ENCODE measurements at regions not wholly inside any gene's neighbourhood (a gene's known extent, or its start where the extent isn't known, plus 50 kb on each side); places are given as distances from the start of the nearest gene placed in this dataset.
"Not testable (repeated sequence)": the region's sequence is repeated elsewhere in the genome, so short reads cannot be mapped to it uniquely, and the experiment has no call there.

DNA sequence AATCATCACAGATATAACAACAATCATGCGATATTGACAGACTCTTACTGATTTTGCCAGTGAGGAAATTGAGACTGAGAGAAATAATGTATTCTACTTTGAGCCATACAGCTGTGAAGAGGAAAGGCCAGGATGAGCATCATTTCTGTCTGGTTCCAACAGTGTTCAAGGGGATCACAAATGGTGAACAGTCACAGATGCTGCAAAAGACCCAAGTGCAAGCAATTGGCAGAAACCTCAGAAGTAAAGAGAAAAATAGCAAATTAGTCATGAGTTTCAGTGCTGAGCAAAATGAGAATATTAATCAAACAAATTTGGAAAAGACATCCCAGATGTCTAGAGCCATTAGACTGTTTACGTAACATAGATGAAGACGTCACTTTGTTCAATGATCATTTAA lies 114.1 kb downstream of the RAB38 start:
- DNase-seq (ENCODE audit: low read depth), result no peak

DNA sequence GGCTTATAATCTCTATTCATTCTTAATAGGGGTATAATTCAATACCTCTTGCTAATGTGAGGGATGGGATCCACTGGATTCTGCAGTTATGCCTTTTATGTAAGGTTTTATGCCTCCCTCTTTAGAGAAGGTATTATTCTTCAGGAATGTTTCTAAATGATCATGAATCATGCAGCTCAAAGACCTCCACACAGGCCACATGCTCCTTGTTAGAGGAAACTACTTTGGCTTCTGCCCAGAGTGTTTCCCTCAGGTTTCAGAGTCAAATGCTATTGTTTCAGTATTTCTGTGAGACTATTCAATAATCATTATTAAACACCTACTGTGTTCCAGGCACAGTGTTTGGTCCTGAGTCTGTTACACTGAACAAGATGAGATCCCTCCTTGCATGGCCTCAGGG lies 115.9 kb downstream of the RAB38 start:
- no peak for DNase-seq (ENCODE audit: low read depth)

- DNase-seq (ENCODE audit: low read depth), result no peak
Measured at GRCh38 chr11:88051396-88051795, 123.8 kb downstream of the RAB38 start.

GRCh38 chr11:88050247-88050646 lies 125.0 kb downstream of the RAB38 start:
- no peak for DNase-seq (ENCODE audit: low read depth)

DNA sequence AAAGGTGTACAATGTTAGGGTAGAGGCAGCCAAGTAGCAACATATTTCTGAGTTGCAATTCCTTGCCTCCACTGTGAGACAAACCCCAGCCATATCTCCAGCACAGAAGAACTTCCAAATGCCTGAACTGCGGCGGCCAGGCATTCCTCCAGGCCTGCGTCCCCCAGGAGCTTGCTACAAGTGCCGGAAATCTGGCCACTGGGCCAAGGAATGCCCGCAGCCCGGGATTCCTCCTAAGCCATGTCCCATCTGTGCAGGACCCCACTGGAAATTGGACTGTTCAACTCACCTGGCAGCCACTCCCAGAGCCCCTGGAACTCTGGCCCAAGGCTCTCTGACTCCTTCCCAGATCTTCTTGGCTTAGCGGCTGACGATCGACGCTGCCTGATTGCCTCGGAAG lies 130.0 kb downstream of the RAB38 start:
- not testable (repeated sequence) for DNase-seq (ENCODE audit: low read depth)

- not testable (repeated sequence) for DNase-seq (ENCODE audit: low read depth)
Measured at GRCh38 chr11:88044658-88045057, 130.6 kb downstream of the RAB38 start.

- no peak for DNase-seq (ENCODE audit: low read depth)
Measured at GRCh38 chr11:88043149-88043548, 132.1 kb downstream of the RAB38 start.

DNA sequence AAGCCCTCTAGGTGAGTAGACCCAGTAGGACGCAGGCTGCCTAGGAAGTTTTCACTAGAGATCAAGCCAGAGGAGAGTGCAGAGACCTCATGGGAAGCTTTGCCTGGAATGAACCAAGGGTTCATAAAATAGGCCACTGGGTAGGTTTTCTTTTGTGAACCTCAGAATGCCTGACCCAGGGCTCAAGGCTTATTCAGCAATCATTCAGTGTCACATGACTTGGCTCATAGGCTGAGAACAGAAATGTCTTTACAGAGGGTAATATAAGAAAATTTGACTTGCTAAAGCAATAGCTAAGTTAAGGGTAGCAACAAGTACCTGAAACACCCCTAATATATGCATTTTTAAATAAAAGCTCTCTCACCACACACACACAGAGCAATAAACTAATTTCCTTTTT lies 132.6 kb downstream of the RAB38 start:
- DNase-seq (ENCODE audit: low read depth), result no peak

DNA sequence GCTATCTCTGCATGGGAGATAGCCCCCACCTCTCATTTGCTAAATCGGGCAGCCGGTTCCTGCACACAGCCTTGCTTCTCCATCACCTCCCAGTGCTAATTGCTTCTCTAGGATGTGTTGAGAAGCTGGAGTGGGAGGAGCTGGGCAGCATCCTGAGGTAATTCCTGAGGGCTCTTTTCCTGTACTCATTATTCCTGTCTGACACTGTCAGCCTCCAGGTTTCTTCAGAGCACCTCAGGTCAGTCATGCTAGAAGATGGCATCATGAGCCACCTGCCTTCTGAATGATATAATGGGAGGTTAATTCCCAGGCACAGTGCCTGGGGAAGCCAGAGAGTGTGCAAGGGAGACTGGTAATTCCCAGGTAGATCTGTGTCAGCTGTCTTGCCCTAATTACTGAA lies 133.0 kb downstream of the RAB38 start:
- DNase-seq (ENCODE audit: low read depth), result no peak

GRCh38 chr11:88041679-88042078 lies 133.6 kb downstream of the RAB38 start:
- DNase-seq (ENCODE audit: low read depth), result no peak

DNA sequence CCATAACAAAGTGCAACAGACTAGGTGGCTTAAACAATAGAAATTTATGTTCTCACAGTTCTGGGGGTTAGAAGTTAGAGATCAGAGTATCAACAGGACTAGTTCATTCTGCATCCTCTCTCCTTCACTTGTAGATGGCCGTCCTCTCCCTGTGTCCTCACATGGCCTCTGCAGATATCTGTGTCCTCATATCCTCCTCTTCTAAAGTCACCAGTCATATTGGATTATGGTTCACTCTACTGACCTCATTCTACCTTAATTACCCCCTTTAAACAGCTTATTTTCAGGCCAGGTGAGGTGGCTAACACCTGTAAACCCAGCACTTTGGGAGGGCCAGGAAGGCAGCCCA lies 135.1 kb downstream of the RAB38 start:
- no peak for DNase-seq (ENCODE audit: low read depth)

DNA sequence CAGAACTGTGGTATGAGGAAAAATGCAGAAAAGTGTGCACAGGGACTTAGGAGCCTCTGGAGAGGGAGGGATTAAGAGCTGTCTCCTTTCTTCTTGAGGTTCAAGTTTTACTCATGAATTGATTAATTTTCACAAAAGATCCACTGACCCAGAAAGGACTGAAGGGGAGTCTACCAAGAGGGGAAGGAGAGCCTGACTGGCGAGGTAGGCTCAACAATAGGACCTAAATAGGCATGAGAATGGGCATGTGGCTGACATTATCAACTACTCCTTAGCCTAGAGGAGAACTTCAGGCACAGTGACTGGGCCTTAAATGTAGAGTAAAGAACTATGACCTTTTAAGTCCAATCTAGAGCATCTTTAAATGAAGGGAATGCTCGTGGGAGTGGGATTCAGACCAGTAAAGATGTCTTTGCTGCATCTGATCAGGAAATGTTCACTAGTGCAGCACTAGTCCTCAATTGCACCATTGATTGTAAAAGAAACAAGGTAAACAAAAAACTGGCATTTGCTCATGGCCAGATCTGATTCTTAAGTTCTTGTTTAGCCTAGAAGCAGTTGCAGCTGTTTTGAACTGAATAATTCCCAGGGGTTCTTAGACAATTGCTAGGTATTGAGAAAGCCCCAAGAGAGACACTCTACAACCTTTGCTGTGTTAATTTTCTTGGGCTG lies 135.6 kb downstream of the RAB38 start:
- no peak for DNase-seq (ENCODE audit: low read depth)

DNA sequence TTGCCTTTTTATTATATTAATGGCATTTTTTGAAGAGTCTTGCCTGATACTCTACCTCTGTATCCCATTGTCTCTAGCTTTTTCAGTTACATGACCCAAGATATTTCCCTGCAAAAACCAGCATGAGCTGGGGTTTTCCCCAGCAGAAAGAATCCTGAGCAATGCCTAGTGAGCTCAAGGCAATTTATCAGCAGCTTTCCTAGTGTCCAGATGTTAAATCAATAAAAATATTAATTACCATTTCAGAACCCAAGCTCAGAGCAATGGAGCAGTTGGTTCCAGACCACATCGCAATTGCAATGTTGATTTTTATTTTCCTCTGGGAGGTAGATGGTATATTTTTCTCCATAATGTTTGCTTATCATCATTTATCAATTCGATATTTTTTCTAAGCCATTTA lies 137.2 kb downstream of the RAB38 start:
- no peak for DNase-seq (ENCODE audit: low read depth)

DNA sequence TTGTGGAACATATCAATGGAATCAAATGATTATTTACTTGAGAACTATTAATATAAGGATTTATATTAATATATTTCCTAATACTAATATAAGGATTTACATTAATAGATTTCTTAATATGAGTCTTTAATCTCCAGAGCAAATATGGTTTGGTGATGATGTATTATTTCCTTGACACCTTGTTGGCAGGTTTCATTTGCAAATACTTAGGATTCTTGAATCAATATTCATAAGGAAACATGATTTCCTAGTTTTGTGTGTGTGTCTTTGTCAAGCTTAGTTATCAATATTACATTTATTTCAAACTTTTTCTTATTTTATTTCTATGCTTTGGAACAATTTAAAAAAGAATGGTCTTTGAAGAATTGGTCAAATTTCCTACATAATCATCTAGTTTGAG lies 138.5 kb downstream of the RAB38 start:
- DNase-seq (ENCODE audit: low read depth), result no peak

DNA sequence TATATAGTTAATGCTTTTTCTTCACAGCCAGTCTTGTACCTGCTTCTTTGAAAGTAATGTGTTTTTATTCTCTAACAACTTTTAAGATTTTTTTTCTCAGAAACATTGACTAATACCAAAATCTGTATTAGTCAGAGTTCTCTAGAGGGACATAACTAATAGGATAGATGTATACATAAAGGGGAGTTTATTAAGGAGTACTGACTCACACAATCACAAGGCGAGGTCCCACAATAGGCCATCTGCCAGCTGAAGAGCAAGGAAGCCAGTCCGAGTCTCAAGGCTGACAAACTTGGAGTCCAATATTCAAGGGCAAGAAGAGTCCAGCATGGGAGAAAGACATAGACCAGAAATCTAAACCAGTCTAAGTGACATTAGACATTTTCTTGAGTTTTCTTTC lies 140.0 kb downstream of the RAB38 start:
- no peak for DNase-seq (ENCODE audit: low read depth)

GRCh38 chr11:88017666-88018065 lies 157.6 kb downstream of the RAB38 start:
- DNase-seq (ENCODE audit: low read depth), result no peak

DNA sequence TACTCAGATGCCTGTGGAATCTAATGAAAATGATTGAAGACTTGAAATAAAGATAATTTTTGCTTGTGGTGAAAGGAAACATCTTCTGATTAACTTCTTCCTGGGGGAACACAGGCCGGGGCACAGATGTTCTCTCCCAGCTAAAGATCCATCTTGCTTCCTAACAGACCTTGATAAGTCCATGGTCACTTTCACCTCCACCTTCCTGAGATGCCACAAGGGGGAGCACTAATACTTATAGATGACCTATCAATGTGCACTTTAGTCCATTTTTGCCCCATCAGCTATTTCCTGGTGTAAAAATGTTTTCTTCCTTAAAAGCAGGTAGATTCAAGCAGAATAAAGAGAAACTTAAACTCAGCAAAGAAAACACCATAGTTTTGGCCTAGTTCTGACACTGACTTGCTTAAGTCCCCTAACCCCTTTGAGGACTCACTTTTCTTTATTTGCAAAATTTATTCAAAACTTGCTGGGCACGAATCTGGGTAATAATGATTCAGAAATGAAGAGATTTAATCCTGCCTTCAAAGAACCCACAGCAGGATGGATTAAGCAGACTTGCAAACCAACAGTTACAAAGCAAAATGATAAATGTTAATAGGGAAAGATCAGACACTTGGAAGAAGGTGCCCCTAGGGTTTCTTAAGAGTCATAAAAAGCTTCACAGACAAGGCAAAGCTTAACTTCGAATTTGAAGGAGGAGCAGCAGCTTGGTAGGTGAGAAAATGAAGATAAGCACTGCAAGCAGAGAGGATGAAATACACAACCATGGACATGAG lies 158.7 kb downstream of the RAB38 start:
- DNase-seq (ENCODE audit: low read depth), result peak; percentile 23

DNA sequence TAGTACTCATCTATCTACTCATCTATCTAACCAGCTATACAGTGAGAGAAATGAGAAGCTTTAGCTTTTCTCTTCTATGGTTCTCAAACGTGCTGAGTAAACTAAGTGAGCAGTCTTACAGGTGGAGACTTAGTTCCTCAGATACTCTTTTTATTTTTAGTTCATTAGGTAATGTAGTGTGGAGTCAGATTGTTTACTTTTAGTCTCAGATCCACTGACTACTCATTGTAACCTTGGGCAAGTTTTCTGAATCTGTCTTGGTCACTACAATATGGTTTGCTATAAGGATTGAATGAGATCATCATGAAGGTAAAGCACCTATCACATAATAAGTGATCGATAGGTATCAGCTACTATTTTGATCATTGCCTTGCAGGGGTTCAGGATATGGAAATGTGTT lies 160.1 kb downstream of the RAB38 start:
- DNase-seq (ENCODE audit: low read depth), result no peak

DNA sequence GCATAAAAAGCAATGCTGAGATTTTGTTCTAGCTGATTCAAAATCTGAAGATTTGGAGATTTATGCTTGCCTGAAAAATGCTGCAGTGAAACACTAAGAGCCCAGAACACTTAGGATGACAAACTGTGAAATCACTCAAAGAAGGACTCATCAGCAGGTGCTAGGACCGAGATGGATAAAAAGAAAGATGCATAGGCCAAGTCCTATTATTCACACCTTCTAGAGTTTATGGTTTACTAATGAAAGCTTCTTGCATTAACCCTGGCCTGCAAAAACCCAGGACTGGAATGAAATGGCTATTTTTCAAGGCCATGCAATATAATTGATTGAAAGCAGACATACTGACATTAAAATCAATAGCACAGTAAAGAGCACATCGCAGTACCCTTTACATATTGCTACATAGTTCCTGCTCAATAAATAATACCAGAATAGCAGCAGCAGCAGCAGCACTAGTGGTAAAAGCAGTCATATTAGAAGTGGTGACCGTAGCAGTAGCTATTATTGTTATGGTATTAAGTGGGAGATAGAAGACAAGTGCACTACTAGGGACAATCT lies 161.7 kb downstream of the RAB38 start:
- DNase-seq (ENCODE audit: low read depth), result no peak

- no peak for DNase-seq (ENCODE audit: low read depth)
Measured at GRCh38 chr11:88012456-88012855, 162.8 kb downstream of the RAB38 start.

DNA sequence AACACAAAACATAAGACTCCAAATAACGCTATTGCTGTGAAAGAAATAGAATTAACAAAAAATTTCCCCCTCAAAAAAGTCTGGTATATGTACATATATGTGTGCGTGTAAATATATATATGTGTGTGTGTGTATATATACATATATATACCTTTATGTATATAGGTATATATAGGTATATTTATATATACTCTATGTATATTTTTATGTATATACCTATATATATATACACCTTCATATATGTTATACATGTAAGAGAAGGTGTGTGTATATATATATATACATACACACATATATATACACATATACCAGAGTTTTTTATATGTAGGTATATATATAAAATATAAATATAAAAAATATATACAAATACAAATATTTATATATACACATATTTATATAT lies 199.2 kb downstream of the RAB38 start:
- no peak for DNase-seq (ENCODE audit: low read depth)

DNA sequence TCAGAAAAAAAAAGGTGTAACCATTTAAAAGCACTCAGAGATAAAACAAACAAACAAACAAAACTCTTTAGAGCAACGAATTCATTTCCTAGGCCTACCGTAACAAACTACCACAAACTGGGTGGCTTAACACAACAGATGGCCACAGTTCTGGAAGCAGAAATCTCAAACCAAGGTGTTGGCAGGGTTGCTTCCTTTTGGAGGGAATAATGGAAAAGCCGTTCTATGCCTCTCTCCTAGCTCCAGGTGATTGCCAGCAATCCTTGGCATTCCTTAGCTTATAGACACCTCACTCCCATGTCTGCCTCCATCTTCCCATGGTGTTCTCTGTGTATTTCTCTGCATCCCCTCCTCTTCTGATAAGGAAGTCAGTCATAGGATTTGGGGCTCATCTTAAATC lies 200.4 kb downstream of the RAB38 start:
- no peak for DNase-seq (ENCODE audit: low read depth)

DNA sequence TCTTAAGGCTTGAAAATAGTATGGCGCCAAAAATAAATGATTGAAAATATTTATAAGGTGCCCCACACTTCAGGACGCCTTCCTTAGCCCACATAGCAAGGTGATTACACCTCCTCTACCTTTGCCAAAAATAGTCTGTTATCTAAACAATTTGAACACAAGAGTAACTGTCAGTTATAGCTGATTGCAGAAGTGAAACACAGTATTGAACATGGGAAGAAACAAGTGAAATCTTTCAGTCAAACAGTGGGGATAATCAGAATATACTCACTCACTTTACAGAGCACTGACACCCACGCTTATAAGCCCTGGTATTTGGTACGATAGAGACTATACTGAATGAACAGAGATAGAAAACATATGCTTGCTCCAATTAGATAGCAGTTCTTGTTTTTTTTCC lies 203.1 kb downstream of the RAB38 start:
- DNase-seq (ENCODE audit: low read depth), result no peak

DNA sequence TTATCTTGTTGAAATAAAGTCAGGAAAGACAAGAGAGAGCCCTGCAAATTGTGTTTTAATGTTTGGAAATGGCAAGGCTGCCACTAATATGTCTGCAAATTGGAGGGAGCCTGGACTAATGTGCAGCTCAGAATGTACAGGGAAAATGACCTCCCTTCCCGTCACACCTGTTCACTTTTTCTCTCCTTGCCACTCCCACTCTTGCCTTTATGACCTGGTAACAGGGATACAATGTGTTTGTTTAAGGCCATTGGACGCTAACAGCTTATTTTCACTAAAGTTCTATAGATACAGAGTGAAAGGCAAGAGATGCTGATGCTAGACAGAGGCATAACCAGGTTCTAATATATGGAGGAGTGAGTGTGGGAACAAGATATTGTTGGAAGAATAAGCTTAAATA lies 203.9 kb downstream of the RAB38 start:
- DNase-seq (ENCODE audit: low read depth), result no peak

Data from activated T-cell treated with anti-CD3 and anti-CD28 coated beads for 48 hours (primary cell).